NOMO-1 (cell line): ENCODE measurements at regions not wholly inside any gene's neighbourhood (a gene's known extent, or its start where the extent isn't known, plus 50 kb on each side); places are given as distances from the start of the nearest gene placed in this dataset.

ENCODE experiments used
- DNase-seq, 2 experiments: peaks; one replicate each; lab custom pipeline; 2025; ENCODE audit not compliant: unreplicated experiment in 2 of 2; lab: John Stamatoyannopoulos, UW

- no peak for DNase-seq
These were observed 151.1 kb upstream of the MPDZ start for GRCh38 chr9:13430368-13431221.

DNA sequence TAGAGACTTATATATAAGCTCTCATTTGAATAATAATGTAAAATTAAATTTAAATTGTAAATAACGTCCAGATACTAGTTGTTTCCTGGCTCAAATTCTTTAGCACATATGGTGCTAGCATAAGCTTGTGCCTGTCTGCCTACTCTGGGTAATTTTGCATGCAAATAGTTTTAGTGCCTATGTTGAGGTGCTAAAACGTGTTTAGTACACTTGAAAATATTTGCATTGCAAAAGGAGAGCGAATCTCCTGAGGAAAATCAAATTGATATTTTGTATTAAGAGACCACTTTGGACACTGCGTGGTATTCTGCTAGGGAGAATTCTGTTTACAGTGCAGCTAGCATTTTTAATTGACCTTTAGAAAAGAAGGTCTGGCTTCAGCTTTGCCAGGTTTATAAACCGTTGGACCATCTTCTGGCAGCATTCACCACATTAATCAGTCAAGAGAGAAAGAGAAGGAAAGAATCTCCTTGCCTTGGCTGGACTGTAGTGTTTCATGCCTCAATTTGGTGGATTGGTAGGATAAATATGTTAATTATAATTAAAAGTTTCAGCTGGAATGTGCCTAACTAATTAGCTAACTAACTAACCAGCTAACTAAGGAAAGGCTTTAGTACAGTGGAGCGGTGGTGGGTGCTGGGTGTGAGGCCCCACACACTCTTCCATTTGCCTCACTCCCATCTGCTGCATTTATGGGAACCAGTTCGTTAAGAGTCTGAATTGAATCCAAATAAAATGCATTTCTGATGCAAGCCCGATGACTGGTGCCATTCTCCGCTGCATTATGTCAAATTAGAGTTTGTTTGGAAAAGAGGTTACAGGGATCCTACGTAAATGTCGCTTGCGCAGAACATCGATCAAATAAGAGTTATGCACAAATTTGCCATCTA lies 150.1 kb upstream of the MPDZ start:
- DNase-seq: no peak

- DNase-seq: no peak
These were observed 149.3 kb upstream of the MPDZ start for GRCh38 chr9:13428766-13429165.

DNA sequence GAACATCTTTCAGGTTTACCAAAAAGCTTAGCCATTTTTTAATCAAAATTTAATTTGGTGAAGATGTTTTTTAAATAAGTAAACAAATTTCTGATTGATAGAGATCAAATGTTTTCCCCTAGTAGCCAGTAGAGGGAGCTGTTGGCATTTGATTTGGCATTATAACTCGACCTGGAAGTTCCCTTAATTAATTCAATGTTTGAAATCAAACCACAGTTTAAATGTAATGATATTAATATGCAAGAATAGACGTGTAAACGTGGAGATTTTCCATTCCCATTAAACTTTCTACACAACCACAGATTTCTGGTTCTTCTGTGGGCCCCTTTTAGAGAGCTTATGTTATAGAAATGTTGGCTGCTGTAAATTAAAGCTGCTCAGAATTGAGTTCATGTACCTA lies 148.1 kb upstream of the MPDZ start:
- no peak for DNase-seq

DNA sequence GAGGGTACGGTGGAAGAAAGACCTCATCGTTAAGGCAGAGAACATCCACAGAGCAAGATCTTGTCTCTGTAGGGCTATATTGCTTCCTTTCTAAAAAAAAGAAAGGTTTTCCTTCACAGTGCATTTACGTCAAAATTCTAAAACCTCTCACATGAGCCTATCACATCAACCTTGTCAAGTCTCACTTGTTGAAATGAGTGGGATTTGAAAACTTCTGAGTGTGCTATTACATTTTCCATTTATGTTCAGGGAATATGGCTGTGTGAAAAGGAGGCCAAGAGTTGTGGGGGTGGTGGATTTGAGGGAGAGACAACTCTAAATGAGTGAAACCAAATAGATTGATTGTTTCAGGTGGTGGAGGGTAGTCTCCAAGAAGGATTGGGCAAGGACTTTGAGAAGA lies 147.1 kb upstream of the MPDZ start:
- DNase-seq: no peak

GRCh38 chr9:13424872-13425271 lies 145.4 kb upstream of the MPDZ start:
- no peak for DNase-seq

GRCh38 chr9:13424204-13424603 lies 144.7 kb upstream of the MPDZ start:
- DNase-seq: no peak

- no peak for DNase-seq
These were observed 134.9 kb upstream of the MPDZ start for GRCh38 chr9:13414349-13414748.

GRCh38 chr9:13412331-13412730 lies 132.8 kb upstream of the MPDZ start:
- DNase-seq: no peak

- DNase-seq: no peak
These were observed 132.3 kb upstream of the MPDZ start for GRCh38 chr9:13411791-13412190.

DNA sequence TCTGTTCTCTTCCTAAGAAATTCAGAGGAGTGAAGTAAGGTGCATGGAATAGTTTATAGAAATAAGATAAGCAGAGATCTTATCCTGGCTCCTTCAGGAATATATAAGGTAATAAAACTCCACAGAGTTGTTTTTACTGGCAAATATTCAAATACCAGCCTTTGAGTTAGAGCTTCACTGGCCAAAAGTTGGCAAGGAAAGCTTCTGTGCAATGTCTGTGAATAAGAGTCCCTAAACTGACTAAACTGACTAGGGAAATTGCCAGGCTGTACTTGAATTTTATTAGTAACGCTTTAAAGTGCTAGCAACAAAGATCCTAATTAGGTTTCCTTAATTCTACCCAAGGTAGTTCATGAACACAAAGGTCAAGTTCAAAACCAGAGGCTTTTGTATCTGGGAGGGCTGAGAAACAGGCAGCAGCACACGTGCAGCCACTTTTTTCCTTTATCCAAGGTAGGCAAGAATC lies 131.1 kb upstream of the MPDZ start:
- DNase-seq: no peak

DNA sequence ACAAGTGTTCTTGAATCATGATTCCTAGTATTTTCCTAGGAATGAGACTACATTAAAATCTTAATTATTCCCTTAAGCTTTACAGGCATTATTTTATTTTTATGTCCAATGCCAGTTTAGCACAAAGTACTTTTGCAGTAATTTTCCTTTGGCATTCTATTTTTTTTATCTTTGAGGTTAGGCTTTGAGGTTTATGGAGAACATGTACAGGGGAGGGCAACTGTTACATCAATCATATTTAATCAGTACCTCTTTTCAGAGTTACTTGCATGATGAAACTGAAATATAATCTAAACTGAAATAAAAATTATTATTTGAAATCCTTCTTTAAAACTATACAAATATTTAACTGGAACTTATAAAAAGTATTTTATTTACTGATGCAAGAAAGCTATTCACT lies 118.2 kb upstream of the MPDZ start:
- DNase-seq: no peak

GRCh38 chr9:13397220-13397619 lies 117.7 kb upstream of the MPDZ start:
- no peak for DNase-seq

DNA sequence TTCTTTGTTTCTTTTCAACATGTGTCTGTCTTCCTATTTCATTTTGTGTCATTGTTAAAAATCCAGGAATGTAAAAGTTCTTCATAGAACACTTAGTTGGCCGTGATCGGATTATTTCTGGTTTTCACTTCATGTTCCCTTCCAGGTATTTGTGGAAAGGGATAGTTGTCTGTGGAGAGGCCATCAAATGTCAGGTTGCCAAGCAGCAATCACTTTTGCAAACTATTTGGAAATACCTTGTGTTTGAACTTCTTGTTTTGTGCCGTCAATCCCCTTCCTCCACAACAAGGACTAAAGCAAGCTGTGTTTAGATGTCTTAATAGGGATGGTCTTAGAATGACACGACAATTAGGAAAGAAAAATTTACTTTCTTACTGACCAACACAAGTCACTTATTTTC lies 116.9 kb upstream of the MPDZ start:
- peak; percentile 6 to 28 for DNase-seq

DNA sequence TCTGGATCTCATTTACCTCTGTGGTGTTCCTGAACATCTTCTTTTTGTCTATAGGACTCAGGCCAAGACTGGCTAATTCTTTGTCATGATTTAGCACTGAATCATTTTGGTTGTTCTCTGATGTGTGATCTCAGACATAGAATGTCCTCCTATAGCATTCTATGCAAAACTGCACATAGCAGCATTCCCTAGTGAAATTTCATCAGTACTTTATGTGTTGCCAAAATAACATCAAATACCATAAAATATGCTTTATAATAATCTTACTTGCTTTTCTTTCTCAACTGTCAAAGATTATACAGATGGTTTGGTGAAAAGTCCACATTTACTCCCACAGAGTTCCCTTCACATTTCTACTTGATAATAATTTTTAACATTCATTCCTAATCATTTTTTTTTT lies 115.7 kb upstream of the MPDZ start:
- DNase-seq: no peak

- no peak for DNase-seq
These were observed 108.7 kb upstream of the MPDZ start for GRCh38 chr9:13388157-13388556.

DNA sequence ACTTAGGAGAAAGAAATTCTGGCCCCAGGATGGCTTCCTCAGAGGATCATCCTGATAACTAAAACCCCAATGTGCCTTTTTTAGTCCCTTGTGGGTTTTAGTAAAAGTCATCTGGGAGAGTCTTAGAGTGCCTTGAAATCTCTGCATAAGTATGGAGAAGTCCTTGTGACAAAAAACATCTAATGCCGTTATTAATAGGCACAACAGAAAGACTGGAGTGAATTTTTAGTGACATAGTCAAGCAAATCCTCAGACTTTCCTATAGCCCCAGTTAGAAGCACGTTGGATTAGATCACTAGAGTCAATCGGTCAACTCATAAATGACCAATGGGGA lies 108.2 kb upstream of the MPDZ start:
- DNase-seq: no peak

- peak; percentile 31 to 81 for DNase-seq
These were observed 107.6 kb upstream of the MPDZ start for GRCh38 chr9:13386935-13387733.

DNA sequence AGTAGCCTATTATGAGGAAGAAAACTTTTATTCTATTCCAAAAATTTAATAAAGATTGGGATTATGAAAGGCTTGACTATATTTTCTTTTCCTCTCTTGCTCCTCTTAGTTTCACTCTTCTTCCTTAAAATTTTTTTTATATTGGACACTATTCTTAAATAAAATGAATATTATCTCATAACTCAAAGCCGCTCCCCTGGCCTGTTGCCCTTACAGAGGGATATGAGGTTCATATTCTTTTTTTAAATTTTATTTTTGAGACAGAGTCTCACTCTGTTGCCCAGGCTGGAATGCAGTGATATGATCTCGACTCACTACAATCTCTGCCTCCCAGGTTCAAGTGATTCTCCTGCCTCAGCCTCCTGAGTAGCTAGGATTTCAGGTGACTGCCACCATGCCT lies 106.8 kb upstream of the MPDZ start:
- no peak for DNase-seq

GRCh38 chr9:13383855-13384254 lies 104.4 kb upstream of the MPDZ start:
- DNase-seq: no peak

- no peak for DNase-seq
These were observed 103.7 kb upstream of the MPDZ start for GRCh38 chr9:13383216-13383615.
